ENCODE measurements at regions not wholly inside any gene's neighbourhood (a gene's known extent, or its start where the extent isn't known, plus 50 kb on each side); places are given as distances from the start of the nearest gene placed in this dataset.

DNA sequence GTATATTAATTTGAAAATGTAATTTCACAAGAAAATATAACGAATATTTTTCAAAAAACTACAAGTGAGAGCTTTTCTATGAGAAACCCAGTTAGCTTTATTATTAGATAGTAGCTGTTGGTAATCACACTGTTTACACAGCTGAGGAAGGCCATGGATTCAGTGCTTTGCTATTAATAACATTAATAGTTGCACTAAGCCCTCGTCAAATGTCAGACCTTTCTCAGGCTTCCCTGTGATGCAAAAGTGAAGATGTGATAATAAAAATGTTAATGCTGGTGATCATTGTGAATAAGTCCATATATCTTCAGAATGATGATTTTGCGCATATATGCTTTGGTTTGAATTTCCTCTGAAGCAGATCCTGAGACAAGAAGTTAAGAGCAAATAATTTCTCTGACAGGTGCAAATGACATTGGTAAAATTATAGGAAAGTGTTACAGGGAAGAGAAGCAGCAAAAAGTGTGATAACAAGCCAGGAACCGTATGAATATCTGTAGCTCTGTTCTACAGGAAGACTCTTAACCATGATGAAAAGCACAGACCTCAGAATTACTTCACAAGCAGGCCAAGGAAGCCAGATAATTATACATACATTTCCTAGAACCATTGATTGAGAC lies 56.5 kb upstream of the CNTN6 start:
- no peak for DNase-seq (ENCODE audit: low spot score)
- TF ChIP-seq, protein P1, sequence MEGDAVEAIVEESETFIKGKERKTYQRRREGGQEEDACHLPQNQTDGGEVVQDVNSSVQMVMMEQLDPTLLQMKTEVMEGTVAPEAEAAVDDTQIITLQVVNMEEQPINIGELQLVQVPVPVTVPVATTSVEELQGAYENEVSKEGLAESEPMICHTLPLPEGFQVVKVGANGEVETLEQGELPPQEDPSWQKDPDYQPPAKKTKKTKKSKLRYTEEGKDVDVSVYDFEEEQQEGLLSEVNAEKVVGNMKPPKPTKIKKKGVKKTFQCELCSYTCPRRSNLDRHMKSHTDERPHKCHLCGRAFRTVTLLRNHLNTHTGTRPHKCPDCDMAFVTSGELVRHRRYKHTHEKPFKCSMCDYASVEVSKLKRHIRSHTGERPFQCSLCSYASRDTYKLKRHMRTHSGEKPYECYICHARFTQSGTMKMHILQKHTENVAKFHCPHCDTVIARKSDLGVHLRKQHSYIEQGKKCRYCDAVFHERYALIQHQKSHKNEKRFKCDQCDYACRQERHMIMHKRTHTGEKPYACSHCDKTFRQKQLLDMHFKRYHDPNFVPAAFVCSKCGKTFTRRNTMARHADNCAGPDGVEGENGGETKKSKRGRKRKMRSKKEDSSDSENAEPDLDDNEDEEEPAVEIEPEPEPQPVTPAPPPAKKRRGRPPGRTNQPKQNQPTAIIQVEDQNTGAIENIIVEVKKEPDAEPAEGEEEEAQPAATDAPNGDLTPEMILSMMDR (IDR thresholded peaks at IDR 0.05; ENCODE audit: extremely low read depth, insufficient read depth, missing control alignments), result no peak
- in situ Hi-C loops (cut with MboI; ENCODE audit: low pct_unique_long_range_greater_than_20kb, low sequenced_read_pairs, unreplicated experiment), result no loop called here

DNA sequence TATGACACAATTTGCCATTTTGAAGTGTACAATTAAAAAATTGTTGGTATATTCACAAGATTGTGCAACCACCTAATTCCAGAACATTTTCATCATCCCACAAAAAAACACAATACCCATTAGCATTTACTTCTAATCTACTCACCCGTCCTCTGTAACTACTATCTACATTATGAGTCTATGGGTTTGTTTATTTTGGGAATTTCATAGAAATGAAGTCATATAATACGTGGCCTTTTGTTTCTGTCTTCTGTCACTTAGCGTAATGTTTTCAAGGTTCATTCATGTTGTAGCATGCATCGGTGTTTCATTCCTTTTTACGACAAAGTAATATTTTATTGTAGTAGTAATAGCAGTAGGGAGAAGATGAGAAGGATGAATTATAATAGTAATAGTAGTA lies 55.2 kb upstream of the CNTN6 start:
- TF ChIP-seq, protein P1 (IDR thresholded peaks at IDR 0.05; ENCODE audit: extremely low read depth, insufficient read depth, missing control alignments), result no peak
- in situ Hi-C loops (cut with MboI; ENCODE audit: low pct_unique_long_range_greater_than_20kb, low sequenced_read_pairs, unreplicated experiment), result no loop called here
- DNase-seq (ENCODE audit: low spot score), result no peak

Measured in GM13977 (cell line).